Left renal pelvis (tissue), 4 donors: ENCODE measurements at regions not wholly inside any gene's neighbourhood (a gene's known extent, or its start where the extent isn't known, plus 50 kb on each side); places are given as distances from the start of the nearest gene placed in this dataset.

Source experiments
- DNase-seq, 4 donors: peaks; one replicate each; pipeline ENCODE4 v3.0.0-alpha.2; 2013; ENCODE audit warnings: low read depth in 4 of 4, low spot score in 3 of 4

- DNase-seq: no peak
Measured at GRCh38 chr7:115719963-115720362, 310.6 kb downstream of the TFEC start.

GRCh38 chr7:115709664-115710063 is 320.9 kb downstream of the TFEC start:
- DNase-seq: no peak

- no peak for DNase-seq
Measured at GRCh38 chr7:115708013-115708341, 322.6 kb downstream of the TFEC start.

- peak in 1 of 4 donors; percentile 14 for DNase-seq
Measured at GRCh38 chr7:115707258-115708012, 323.1 kb downstream of the TFEC start.

- no peak for DNase-seq
Measured at GRCh38 chr7:115704884-115705283, 325.7 kb downstream of the TFEC start.

GRCh38 chr7:115701141-115701540 is 329.4 kb downstream of the TFEC start:
- no peak for DNase-seq

- DNase-seq: no peak
Measured at GRCh38 chr7:115694424-115694823, 336.1 kb downstream of the TFEC start.

- no peak for DNase-seq
Measured at GRCh38 chr7:115693779-115694178, 336.8 kb downstream of the TFEC start.

- DNase-seq: no peak
Measured at GRCh38 chr7:115689941-115690340, 340.6 kb downstream of the TFEC start.

- DNase-seq: no peak
Measured at GRCh38 chr7:115683093-115683492, 347.5 kb downstream of the TFEC start.

GRCh38 chr7:115682507-115682906 is 348.1 kb downstream of the TFEC start:
- DNase-seq: no peak

- DNase-seq: no peak
Measured at GRCh38 chr7:115680921-115681320, 349.6 kb downstream of the TFEC start.

- no peak for DNase-seq
Measured at GRCh38 chr7:115679976-115680375, 350.6 kb downstream of the TFEC start.

- no peak for DNase-seq
Measured at GRCh38 chr7:115679423-115679822, 351.1 kb downstream of the TFEC start.

GRCh38 chr7:115678086-115678982 is 352.2 kb downstream of the TFEC start:
- DNase-seq: no peak

GRCh38 chr7:115676707-115677106 is 353.9 kb downstream of the TFEC start:
- no peak for DNase-seq

GRCh38 chr7:115676080-115676479 is 354.5 kb downstream of the TFEC start:
- DNase-seq: no peak

GRCh38 chr7:115674467-115675024 is 356.0 kb downstream of the TFEC start:
- DNase-seq: no peak

- DNase-seq: no peak
Measured at GRCh38 chr7:115672024-115672423, 358.5 kb downstream of the TFEC start.

GRCh38 chr7:115662676-115663075 is 367.9 kb downstream of the TFEC start:
- DNase-seq: no peak

GRCh38 chr7:115662120-115662519 is 368.4 kb downstream of the TFEC start:
- no peak for DNase-seq

GRCh38 chr7:115658223-115658622 is 372.3 kb downstream of the TFEC start:
- no peak for DNase-seq
